GM23248 (cell line): ENCODE measurements at regions not wholly inside any gene's neighbourhood (a gene's known extent, or its start where the extent isn't known, plus 50 kb on each side); places are given as distances from the start of the nearest gene placed in this dataset.

Experiments
- DNase-seq: peaks from one replicate; pipeline ENCODE4 v3.0.0-alpha.2; 2015
- H2AFZ ChIP-seq: fragments of 200-600 bp; sonication (generic); 2 replicates; pipeline ENCODE4 v1.6.1; 2016; ENCODE audit warnings: antibody characterized with exemption
- H3F3A ChIP-seq: fragments of 200-600 bp; sonication (generic); 2 replicates; pipeline ENCODE4 v1.6.1; 2016; ENCODE audit warnings: mild to moderate bottlenecking, antibody characterized with exemption, mixed run types; ENCODE audit not compliant: insufficient read depth
- H3K27ac ChIP-seq: fragments of 200-600 bp; sonication (generic); 2 replicates; pipeline ENCODE4 v1.5.1; 2016; ENCODE audit warnings: mild to moderate bottlenecking
- H3K27me3 ChIP-seq: fragments of 200-600 bp; sonication (generic); replicated peaks from 2 replicates; pipeline ENCODE4 v1.6.1; 2016; ENCODE audit warnings: mild to moderate bottlenecking; ENCODE audit not compliant: insufficient read depth
- H3K36me3 ChIP-seq: fragments of 200-600 bp; sonication (generic); 2 replicates; pipeline ENCODE4 v1.6.1; 2016; ENCODE audit warnings: low read depth, mild to moderate bottlenecking
- H3K4me1 ChIP-seq: fragments of 200-600 bp; sonication (generic); 2 replicates; pipeline ENCODE4 v1.6.1; 2016; ENCODE audit warnings: mild to moderate bottlenecking; ENCODE audit not compliant: insufficient read depth
- H3K4me2 ChIP-seq: fragments of 200-600 bp; sonication (generic); one replicate; pipeline ENCODE4 v1.6.1; 2016; ENCODE audit warnings: mild to moderate bottlenecking; ENCODE audit not compliant: unreplicated experiment
- H3K4me3 ChIP-seq: fragments of 200-600 bp; sonication (generic); 2 replicates; pipeline ENCODE4 v1.5.1; 2016; ENCODE audit warnings: mild to moderate bottlenecking
- H3K79me2 ChIP-seq: fragments of 200-600 bp; sonication (generic); 2 replicates; pipeline ENCODE4 v1.6.1; 2016; ENCODE audit warnings: mild to moderate bottlenecking; ENCODE audit not compliant: insufficient read depth
- H3K9ac ChIP-seq: fragments of 200-600 bp; sonication (generic); 2 replicates; pipeline ENCODE4 v1.6.1; 2016; ENCODE audit warnings: mild to moderate bottlenecking
- H3K9me2 ChIP-seq: fragments of 200-600 bp; sonication (generic); 2 replicates; pipeline ENCODE4 v1.6.1; 2016; ENCODE audit warnings: mixed run types, mild to moderate bottlenecking, moderate library complexity; ENCODE audit not compliant: insufficient read depth
- H3K9me3 ChIP-seq: fragments of 200-600 bp; sonication (generic); one replicate; pipeline ENCODE4 v1.6.1; 2017; ENCODE audit warnings: low read depth
- H4K20me1 ChIP-seq: fragments of 200-600 bp; sonication (generic); 2 replicates; pipeline ENCODE4 v1.6.0; 2016; ENCODE audit not compliant: insufficient read depth
- EZH2 ChIP-seq: fragments of 200-600 bp; sonication (generic); IDR thresholded peaks from 2 replicates; pipeline ENCODE4 v1.6.1; 2018; ENCODE audit warnings: antibody characterized with exemption, mild to moderate bottlenecking; ENCODE audit not compliant: insufficient read depth, poor library complexity, severe bottlenecking
- EZH2phosphoT487 ChIP-seq: fragments of 200-600 bp; sonication (generic); IDR thresholded peaks from 2 replicates; pipeline ENCODE4 v1.6.1; 2018; ENCODE audit warnings: antibody characterized with exemption, moderate library complexity, mild to moderate bottlenecking, low read depth; ENCODE audit not compliant: insufficient read depth
- WGBS, 2 experiments: methylation state at CpG; one replicate each; pipeline ENCODE4 v1.1.6; 2015 to 2017; ENCODE audit warnings: low lambda C conversion rate in 2 of 2, low coverage in 1 of 2; ENCODE audit errors: missing lambda C conversion rate in 2 of 2; 5-methylcytosine and 5-hydroxymethylcytosine counted together
- in situ Hi-C: fragments of 300-500 bp; cut with MboI; formaldehyde crosslinking; loops from 2 replicates; pipeline ENCODE4 v1.15.0; 2020

GRCh38 chr5:92713335-92713743 is 867.7 kb downstream of the NR2F1-AS1 start:
- Histone ChIP-seq H3K9me3 (no peaks in the 10 kb centered on the region), H3K4me3 (no peak overlapping the region), H3K27me3 (no peaks in the 10 kb centered on the region), H3K9ac (no peak overlapping the region), H2AFZ (no peak overlapping the region), H3K4me2 (no peak overlapping the region), H3K79me2 (no peaks in the 10 kb centered on the region), H3K9me2 (no peaks in the 10 kb centered on the region), H3F3A (no peaks in the 10 kb centered on the region), H3K36me3 (no peaks in the 10 kb centered on the region), H3K27ac (no peak overlapping the region), H3K4me1 (0 out of 2 replicates have a peak, but pooled peaks cover 3% of the 10 kb centered on the region), H4K20me1 (no peaks in the 10 kb centered on the region)
- no peak for DNase-seq
- TF ChIP-seq EZH2: no peak
- TF ChIP-seq EZH2phosphoT487: no peak
- 42% methylated on average over 8 of the region's 8 CpGs for WGBS, 2 experiments
- in situ Hi-C loops: no loop called here

- Histone ChIP-seq H3F3A (no peaks in the 10 kb centered on the region), H3K9me3 (no peaks in the 10 kb centered on the region), H3K27me3 (no peaks in the 10 kb centered on the region), H3K36me3 (no peaks in the 10 kb centered on the region), H3K4me2 (no peak overlapping the region), H3K4me3 (no peak overlapping the region), H3K79me2 (no peaks in the 10 kb centered on the region), H3K27ac (no peak overlapping the region), H4K20me1 (no peaks in the 10 kb centered on the region), H3K4me1 (no peaks in the 10 kb centered on the region), H3K9me2 (no peaks in the 10 kb centered on the region), H3K9ac (no peak overlapping the region), H2AFZ (no peak overlapping the region)
- in situ Hi-C loops: no loop called here
- 89% methylated on average over 4 of the region's 4 CpGs for WGBS, 2 experiments
- DNase-seq: no peak
- TF ChIP-seq EZH2phosphoT487: no peak
- TF ChIP-seq EZH2: no peak
Observed at GRCh38 chr5:92711956-92712355, 869.1 kb downstream of the NR2F1-AS1 start.

GRCh38 chr5:92704590-92704989 is 876.4 kb downstream of the NR2F1-AS1 start:
- Histone ChIP-seq H3K79me2 (no peaks in the 10 kb centered on the region), H4K20me1 (no peaks in the 10 kb centered on the region), H3K4me3 (no peak overlapping the region), H3K4me1 (peaks cover 20% of the 10 kb centered on the region), H3K4me2 (peak overlapping the region; percentile 44), H3K27me3 (no peaks in the 10 kb centered on the region), H3F3A (peaks cover 8% of the 10 kb centered on the region; the same call in 1 of the 2 replicates), H3K9ac (no peak overlapping the region), H3K9me2 (no peaks in the 10 kb centered on the region), H2AFZ (no peak overlapping the region), H3K9me3 (no peaks in the 10 kb centered on the region), H3K36me3 (no peaks in the 10 kb centered on the region), H3K27ac (no peak overlapping the region)
- in situ Hi-C loops: no loop called here
- TF ChIP-seq EZH2: no peak
- peak; percentile 77; the same call in 1 of the 2 replicates for TF ChIP-seq EZH2phosphoT487
- peak; percentile 66 for DNase-seq

GRCh38 chr5:92703976-92704375 is 877.0 kb downstream of the NR2F1-AS1 start:
- H3K9ac ChIP-seq: no peak overlapping the region
- H3K4me1 ChIP-seq: peaks cover 20% of the 10 kb centered on the region
- TF ChIP-seq EZH2 (no peak), EZH2phosphoT487 (no peak)
- H4K20me1 ChIP-seq: no peaks in the 10 kb centered on the region
- no peaks in the 10 kb centered on the region for H3K27me3 ChIP-seq
- no peaks in the 10 kb centered on the region for H3K9me3 ChIP-seq
- peaks cover 8% of the 10 kb centered on the region; the same call in 1 of the 2 replicates for H3F3A ChIP-seq
- DNase-seq: peak; percentile 10
- no peaks in the 10 kb centered on the region for H3K9me2 ChIP-seq
- in situ Hi-C loops: no loop called here
- H3K4me2 ChIP-seq: peak overlapping the region; percentile 44
- 93 to 100% methylated on average over 1 of the region's 1 CpG for WGBS, 2 experiments
- no peaks in the 10 kb centered on the region for H3K79me2 ChIP-seq
- no peak overlapping the region for H3K4me3 ChIP-seq
- H2AFZ ChIP-seq: no peak overlapping the region
- no peaks in the 10 kb centered on the region for H3K36me3 ChIP-seq
- no peak overlapping the region for H3K27ac ChIP-seq
